GM23338 (cell line): ENCODE measurements at regions not wholly inside any gene's neighbourhood (a gene's known extent, or its start where the extent isn't known, plus 50 kb on each side); places are given as distances from the start of the nearest gene placed in this dataset.

Experiments used
- CREB1 ChIP-seq: fragments of 250-450 bp; sonication (Bioruptor Pico); IDR thresholded peaks from 2 replicates; pipeline ENCODE4 v1.5.0; 2020; ENCODE audit warnings: low read depth, mild to moderate bottlenecking, moderate library complexity
- EZH2 ChIP-seq: fragments of 200-600 bp; sonication (generic); IDR thresholded peaks from one replicate; pipeline ENCODE4 v1.8.0; 2017; ENCODE audit warnings: antibody characterized with exemption, mild to moderate bottlenecking, low read depth; ENCODE audit not compliant: unreplicated experiment
- TF ChIP-seq, protein P1 (sequence below), 2 experiments: fragments of 200-600 bp in 1 of 2; sonication (generic) in 1 of 2; conservative IDR thresholded peaks; 2 replicates each; pipeline versions ENCODE4 v1.5.1 to v1.6.1; 2016 to 2017; ENCODE audit warnings: antibody characterized with exemption in 2 of 2, low read depth in 2 of 2, mild to moderate bottlenecking in 2 of 2, moderate library complexity in 1 of 2
- TF ChIP-seq, protein P2 (sequence below): IDR thresholded peaks from one replicate; pipeline ENCODE4 v1.6.1; 2018; ENCODE audit warnings: antibody characterized with exemption; ENCODE audit not compliant: unreplicated experiment
- TF ChIP-seq, protein P3 (sequence below): IDR thresholded peaks from 2 replicates; pipeline ENCODE4 v1.6.1; 2016; ENCODE audit warnings: antibody characterized with exemption

DNA sequence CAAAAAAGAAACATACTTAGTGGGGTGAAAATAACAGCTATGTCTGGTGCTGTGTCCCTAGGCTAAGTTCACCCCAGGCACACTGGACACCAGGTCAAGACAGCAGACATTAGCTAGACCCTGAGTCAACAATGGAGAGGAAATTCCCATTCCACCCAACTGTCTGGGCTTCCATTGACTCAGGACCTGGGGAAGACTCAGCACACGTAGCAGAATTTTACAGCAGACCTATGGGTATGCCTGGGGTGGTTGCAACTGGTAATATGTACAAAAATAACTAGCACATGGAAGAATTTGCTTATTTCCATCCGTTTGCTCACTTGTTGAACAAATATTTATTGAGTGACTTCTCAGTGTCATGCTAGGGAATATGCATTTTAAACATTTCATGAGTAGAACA lies 117.0 kb downstream of the GAS1 start:
- TF ChIP-seq, protein P1, sequence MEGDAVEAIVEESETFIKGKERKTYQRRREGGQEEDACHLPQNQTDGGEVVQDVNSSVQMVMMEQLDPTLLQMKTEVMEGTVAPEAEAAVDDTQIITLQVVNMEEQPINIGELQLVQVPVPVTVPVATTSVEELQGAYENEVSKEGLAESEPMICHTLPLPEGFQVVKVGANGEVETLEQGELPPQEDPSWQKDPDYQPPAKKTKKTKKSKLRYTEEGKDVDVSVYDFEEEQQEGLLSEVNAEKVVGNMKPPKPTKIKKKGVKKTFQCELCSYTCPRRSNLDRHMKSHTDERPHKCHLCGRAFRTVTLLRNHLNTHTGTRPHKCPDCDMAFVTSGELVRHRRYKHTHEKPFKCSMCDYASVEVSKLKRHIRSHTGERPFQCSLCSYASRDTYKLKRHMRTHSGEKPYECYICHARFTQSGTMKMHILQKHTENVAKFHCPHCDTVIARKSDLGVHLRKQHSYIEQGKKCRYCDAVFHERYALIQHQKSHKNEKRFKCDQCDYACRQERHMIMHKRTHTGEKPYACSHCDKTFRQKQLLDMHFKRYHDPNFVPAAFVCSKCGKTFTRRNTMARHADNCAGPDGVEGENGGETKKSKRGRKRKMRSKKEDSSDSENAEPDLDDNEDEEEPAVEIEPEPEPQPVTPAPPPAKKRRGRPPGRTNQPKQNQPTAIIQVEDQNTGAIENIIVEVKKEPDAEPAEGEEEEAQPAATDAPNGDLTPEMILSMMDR (conservative IDR thresholded peaks at IDR 0.05; ENCODE audit: low read depth in 2 of 2) = no peak
- TF ChIP-seq EZH2 (no peak), CREB1 (CRISPR knock-in tag) (no peak)
- TF ChIP-seq, protein P2, sequence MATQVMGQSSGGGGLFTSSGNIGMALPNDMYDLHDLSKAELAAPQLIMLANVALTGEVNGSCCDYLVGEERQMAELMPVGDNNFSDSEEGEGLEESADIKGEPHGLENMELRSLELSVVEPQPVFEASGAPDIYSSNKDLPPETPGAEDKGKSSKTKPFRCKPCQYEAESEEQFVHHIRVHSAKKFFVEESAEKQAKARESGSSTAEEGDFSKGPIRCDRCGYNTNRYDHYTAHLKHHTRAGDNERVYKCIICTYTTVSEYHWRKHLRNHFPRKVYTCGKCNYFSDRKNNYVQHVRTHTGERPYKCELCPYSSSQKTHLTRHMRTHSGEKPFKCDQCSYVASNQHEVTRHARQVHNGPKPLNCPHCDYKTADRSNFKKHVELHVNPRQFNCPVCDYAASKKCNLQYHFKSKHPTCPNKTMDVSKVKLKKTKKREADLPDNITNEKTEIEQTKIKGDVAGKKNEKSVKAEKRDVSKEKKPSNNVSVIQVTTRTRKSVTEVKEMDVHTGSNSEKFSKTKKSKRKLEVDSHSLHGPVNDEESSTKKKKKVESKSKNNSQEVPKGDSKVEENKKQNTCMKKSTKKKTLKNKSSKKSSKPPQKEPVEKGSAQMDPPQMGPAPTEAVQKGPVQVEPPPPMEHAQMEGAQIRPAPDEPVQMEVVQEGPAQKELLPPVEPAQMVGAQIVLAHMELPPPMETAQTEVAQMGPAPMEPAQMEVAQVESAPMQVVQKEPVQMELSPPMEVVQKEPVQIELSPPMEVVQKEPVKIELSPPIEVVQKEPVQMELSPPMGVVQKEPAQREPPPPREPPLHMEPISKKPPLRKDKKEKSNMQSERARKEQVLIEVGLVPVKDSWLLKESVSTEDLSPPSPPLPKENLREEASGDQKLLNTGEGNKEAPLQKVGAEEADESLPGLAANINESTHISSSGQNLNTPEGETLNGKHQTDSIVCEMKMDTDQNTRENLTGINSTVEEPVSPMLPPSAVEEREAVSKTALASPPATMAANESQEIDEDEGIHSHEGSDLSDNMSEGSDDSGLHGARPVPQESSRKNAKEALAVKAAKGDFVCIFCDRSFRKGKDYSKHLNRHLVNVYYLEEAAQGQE = no peak
- TF ChIP-seq, protein P3, sequence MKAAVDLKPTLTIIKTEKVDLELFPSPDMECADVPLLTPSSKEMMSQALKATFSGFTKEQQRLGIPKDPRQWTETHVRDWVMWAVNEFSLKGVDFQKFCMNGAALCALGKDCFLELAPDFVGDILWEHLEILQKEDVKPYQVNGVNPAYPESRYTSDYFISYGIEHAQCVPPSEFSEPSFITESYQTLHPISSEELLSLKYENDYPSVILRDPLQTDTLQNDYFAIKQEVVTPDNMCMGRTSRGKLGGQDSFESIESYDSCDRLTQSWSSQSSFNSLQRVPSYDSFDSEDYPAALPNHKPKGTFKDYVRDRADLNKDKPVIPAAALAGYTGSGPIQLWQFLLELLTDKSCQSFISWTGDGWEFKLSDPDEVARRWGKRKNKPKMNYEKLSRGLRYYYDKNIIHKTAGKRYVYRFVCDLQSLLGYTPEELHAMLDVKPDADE = no peak
